ENCODE measurements at regions not wholly inside any gene's neighbourhood (a gene's known extent, or its start where the extent isn't known, plus 50 kb on each side); places are given as distances from the start of the nearest gene placed in this dataset.
"Not testable (repeated sequence)": the region's sequence is repeated elsewhere in the genome, so short reads cannot be mapped to it uniquely, and the experiment has no call there.

DNA sequence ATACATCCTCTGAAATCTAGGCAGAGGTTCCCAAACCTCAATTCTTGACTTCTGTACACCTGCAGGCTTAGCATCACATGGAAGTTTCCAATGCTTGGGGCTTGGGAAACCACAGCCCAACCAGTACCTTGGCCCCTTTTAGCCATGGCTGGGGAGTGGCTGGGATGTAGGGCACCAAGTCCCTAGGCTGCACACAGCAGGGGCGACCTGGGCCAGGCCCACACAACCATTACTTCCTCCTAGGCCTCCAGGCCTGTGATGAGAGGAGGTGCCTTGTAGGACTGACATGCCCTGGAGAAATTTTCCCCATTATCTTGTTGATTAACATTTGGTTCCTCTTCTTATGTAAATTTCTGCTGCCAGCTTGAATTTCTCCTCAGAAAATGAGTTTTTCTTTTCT, 1387.4 kb downstream of the FSCB start:
- no peak for DNase-seq (ENCODE audit: low read depth in 2 of 3, low spot score in 1 of 3)

DNA sequence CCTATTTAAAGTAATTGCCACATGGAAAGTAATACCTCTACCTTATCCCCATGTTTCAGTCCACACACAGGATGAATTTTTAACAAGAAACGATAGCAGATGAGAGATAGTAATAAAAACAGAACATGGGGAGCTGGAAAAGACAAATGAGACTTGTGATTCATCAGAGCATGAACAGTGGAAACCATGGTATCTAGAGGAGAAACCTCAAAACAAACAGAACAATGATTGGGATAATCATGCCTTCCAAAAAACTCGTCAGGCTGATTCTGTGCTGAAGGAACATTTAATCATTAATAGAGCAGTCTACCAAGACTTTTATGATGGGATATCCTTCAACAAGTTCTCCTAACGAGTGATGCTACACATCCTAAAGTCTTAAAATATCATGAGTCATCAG, 1390.7 kb downstream of the FSCB start:
- DNase-seq (ENCODE audit: low read depth in 2 of 3, low spot score in 1 of 3), result no peak

DNA sequence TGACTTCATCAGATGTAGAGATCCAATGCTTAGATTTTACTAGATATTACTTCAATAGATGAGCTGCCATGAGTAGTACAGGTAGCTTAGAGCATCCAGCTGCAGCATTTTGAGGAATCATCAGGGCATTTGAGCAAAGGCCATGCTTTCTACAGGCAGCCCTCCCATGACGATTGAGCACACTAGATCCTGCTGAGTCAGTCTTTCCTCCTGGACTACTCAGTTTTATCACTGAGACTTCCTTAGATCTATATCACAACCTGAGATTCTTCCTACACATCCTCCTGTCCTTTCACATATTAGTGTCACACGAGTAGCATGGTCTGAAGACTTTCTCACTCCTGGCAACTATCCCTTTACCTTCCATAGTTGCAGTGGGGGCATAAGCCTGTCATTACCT, 1401.8 kb downstream of the FSCB start:
- DNase-seq (ENCODE audit: low read depth in 2 of 3, low spot score in 1 of 3), result no peak

DNA sequence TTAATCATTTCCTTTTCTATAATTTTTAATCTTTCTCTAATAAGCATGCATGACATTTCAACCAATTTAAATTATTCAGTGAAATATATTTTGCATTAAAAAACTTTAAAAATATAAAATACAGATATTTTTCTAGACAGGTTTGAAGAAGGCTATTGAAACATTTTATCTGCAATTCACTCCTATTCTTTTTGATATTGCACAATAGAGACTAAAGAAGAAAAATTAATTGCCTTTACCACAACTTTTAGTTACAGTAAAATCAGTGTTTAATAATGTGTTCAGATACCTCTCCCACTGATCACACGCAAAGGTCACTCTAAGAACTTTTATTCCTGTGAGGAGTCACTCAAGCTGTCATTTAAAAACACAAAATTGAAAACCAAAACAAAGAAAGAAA, 1416.7 kb downstream of the FSCB start:
- DNase-seq (ENCODE audit: low read depth in 2 of 3, low spot score in 1 of 3), result no peak

DNA sequence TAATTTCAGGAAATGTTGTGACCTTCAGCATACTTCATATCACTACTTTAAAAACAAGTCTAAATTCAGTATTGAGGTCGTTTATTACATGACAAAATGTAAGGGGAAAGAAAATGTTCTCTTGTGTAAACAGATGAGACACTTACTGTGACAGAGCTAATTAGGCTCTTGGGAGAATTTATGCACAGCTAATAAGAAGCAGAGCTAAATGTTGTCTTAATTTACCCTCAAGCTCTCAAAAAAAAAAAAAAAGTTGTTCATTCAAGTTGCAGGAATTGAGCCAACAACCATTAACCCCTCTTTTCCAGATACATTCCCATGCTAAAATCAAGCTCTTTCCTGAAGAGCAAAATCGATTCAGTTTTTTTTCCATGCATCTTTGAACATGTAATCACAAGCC, 1419.4 kb downstream of the FSCB start:
- no peak for DNase-seq (ENCODE audit: low read depth in 2 of 3, low spot score in 1 of 3)

DNA sequence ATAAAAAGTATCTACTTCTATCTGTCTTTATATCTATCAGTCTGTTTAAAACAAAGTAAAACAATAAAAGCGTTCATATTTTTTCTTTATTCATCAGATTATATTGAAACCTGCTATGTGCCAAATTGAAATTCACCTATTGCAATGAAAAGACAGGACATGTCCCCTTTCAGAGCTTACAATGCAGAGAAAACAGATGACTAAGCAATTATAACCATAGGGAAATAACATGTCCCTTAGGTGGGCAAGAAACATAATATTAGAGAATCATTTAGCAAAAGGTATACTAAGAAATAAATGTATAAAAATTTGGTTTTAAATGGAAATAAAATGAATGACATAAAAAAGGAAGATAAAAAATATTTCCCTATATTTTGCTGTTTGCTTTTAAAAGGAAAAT, 1421.3 kb downstream of the FSCB start:
- no peak for DNase-seq (ENCODE audit: low read depth in 2 of 3, low spot score in 1 of 3)

DNA sequence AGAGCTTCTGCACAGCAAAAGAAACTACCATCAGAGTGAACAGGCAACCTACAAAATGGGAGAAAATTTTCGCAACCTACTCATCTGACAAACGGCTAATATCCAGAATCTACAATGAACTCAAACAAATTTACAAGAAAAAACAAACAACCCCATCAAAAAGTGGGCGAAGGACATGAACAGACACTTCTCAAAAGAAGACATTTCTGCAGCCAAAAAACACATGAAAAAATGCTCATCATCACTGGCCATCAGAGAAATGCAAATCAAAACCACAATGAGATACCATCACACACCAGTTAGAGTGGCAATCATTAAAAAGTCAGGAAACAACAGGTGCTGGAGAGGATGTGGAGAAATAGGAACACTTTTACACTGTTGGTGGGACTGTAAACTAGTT, 1439.7 kb downstream of the FSCB start:
- not testable (repeated sequence) for DNase-seq (ENCODE audit: low read depth in 2 of 3, low spot score in 1 of 3)

DNA sequence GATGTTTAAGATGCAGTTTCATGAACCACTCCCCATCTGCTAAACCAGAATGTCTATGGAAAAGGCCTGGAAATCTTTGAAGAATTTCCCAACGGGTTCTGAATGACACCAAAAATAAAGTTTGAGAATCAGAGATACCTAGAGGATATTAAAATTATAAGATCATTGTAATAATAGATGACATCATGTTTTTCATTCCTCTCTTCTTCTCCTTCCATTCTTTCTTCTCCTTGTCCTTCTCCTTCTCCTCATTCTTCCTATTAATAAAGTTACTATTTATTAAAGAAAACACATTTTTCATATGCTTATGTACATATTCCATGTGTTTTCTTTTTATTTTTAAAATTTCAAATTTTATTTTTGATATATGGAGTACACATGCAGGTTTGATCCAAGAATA, 1449.4 kb downstream of the LRFN5 start:
- no peak for DNase-seq (ENCODE audit: low read depth in 2 of 3, low spot score in 1 of 3)

DNA sequence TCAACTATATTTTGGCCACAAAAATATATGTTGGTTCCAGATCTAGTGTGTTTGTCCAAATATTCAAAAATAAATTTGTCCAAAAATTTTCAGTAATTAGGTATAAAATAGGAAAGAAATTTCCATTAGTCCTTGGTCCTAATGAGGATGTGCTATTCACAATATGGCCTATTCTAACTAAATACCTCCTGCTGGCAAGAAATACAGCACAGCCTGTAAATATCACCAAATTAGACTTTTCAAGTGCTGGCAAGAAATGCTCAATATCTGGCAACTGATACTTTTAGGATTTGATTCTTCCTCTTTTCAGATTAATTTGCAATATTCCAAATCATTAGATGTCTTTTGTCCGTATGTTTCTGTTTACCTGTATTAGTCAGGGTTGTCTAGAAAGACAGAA, 1446.2 kb downstream of the LRFN5 start:
- no peak for DNase-seq (ENCODE audit: low read depth in 2 of 3, low spot score in 1 of 3)

DNA sequence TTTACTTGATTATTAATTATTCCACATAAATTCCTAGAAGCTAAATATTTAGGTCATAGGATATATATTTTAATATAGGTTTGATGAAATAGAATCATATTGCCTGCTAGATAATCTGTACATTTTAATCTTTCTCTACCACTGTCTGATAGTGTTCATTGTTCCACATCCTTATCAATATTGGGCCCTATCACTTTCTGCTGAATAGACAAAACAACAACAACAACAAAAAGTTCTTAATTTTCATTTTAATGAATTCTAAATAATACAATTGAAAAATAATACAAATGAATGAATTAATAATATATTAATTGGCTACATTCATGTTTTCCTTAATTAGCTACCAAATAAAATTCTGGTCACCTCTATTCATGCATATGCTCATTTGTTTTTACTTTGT, 1437.2 kb downstream of the LRFN5 start:
- no peak for DNase-seq (ENCODE audit: low read depth in 2 of 3, low spot score in 1 of 3)

DNA sequence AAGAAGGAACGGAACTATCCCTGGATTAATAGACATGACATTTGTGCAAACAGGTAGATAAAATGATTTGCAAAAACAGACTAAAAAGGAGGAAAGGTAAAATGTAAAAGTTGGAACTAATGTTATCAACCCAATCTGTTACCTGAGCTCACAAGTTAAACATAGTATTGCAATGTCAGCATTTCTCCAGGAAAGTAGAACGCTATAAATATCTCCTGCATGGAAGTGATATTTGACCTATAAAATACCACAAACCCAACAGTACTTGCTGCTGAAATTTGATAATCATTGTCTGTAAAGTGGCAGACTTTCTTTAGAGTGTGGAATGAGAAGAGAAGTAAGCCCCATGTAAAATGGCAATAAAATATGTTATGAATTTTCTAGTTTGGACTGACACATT, 1435.7 kb downstream of the LRFN5 start:
- DNase-seq (ENCODE audit: low read depth in 2 of 3, low spot score in 1 of 3), result no peak

DNA sequence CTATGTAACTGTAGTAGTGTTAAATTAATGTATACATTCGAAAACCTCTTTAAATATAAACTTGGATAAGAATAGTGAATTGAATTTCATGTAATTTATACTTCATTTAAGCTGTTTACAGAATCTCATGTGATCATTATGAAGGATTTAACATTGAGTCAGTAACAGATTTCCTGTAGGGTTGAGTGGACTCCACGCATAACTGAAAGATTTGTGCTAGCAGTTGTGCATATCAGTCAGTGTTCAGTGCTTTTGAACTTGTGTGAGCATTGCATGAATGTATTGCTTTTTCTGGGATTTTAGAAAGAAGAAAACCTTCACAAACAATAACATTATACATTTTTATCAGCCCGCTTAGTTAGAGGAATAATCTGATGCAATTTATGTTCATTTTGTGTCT, 1435.3 kb downstream of the LRFN5 start:
- no peak for DNase-seq (ENCODE audit: low read depth in 2 of 3, low spot score in 1 of 3)

DNA sequence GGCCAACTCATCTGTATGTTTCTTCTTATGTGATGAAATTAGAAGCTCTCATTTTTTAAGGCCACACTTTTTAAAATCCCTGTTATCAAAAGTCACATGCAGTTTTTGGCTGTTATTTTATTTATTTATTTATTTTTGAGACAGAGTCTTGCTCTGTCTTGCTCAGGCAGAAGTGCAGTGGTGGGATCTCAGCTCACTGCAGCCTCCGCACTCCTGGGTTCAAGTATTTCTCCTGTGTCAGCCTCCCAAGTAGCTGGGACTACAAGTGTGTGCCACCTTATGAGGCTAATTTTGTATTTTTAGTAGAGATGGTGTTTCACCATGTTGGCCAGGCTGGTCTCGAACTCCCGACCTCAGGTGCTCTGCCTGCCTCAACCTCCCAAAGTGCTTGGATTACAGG, 1434.5 kb downstream of the LRFN5 start:
- DNase-seq (ENCODE audit: low read depth in 2 of 3, low spot score in 1 of 3), result no peak

DNA sequence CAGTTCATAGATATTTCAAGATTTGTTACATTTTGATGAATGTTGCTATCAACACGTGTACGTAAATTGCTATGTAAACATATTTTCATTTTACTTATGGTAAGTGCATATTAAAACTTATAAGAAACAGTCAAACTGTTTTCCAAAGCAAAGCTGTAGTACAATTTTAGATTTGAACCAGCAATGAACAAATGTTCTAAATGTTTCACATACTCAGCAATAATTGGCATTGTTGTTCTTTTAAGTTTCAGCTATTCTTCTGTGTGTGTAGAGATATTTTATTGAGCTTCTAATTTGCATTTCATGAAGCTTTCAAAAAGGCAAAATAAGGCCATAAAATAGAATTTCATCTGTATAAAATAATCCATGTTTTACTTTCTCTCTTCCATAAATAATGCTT, 1433.2 kb downstream of the LRFN5 start:
- DNase-seq (ENCODE audit: low read depth in 2 of 3, low spot score in 1 of 3), result no peak

DNA sequence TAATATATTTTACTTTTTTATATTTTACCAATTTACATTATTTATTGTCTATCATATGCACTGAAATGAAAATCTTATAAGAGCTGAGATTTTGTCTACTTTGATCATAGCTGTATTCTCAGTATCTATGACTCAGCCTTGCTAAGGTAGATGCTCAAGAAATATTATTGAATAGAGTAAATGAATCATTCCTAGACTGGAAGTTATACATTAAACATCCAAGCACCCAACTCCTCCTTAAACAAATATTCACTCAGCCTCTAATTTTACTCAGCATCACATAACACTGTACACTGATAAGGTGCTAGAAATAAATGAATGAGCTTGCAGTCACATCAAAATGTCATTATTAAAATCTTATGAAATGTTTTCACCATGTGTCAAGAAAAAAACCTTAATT, 1424.9 kb downstream of the LRFN5 start:
- no peak for DNase-seq (ENCODE audit: low read depth in 2 of 3, low spot score in 1 of 3)

DNA sequence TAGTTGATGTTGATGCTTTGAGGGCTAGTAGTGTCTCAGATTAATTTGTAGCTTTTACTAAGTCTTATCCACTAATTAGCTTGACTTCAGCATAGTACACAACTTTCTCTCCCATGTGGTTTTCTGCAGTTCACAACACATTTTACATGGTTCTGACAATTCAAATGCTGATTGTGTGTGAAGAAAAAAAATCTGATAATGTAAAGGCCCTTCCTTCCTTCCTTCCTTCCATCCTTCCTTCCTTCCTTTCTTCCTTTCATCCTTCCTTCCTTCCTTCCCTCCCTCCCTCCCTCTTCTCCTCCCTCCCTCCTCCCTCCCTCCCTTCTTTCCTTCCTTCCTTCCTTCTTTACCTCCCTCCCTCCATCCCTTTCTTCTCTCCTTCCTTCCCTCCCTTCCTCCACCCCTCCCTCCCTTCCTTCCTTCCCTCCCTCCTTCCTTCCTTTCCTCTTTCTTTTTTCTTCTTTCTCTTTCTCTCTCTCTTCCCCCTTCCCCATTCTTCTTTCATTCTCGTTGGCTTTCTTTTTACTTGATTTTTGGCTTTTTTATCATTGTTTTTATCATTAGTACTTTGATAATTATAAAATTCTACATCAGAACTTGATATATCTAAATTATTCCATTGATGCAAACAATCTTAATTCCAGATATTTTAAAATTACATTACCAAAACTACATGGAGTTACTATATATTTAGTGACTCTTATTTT, 1415.6 kb downstream of the LRFN5 start:
- DNase-seq (ENCODE audit: low read depth in 2 of 3, low spot score in 1 of 3), result no peak

DNA sequence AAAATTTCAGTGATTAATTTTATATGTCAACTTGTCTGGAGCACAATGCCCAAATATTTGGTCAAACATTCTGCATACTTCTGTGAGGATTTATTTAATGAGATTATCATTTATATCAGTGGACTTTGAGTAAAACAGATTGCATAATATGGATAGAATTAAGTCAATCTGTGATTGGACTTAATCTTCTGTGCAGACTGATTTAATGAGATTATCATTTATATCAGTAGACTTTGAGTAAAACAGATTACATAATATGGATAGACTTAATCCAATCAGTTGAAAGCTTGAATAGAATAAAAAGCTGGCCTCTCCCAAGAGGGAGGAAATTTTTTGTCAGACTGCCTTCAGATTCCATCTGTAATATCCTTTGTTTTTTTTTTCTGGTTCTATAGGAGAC, 1413.2 kb downstream of the LRFN5 start:
- DNase-seq (ENCODE audit: low read depth in 2 of 3, low spot score in 1 of 3), result no peak

DNA sequence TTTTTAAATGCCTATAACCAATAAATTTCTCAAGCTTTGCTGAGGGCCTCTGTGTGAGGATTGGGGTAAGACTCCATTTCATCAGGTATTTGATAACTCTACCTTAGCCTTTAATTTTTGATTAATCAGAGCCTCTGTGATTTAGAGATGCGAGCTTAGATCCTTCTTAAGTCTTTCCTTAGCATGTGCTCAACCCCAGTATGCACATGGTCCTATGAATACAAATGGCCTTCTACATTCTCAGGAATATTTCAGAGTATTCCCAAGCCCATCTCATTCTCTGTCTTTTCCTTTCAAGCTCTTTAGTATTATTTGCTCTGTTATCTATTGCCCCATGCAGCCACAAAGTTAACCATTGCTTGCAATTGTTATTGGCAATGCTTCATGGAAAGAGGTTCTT, 1407.7 kb downstream of the LRFN5 start:
- no peak for DNase-seq (ENCODE audit: low read depth in 2 of 3, low spot score in 1 of 3)

DNA sequence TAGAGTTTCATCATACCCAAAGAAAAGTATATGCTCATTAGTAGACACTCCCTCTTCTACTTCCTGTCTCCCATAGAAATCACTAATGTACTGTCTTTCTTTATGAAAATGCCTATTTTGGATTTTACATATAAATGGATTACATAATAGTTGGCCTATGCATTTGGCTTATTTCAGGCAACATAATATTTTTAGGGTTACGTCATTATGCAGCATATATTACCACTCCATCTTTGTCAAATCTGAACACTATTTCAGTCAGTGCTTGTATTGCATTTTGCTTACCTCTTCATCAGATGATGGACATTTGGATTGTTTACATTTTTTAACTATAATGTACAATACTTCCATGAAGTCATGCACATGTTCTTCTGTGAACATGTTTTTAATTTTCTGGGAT, 1406.1 kb downstream of the LRFN5 start:
- no peak for DNase-seq (ENCODE audit: low read depth in 2 of 3, low spot score in 1 of 3)

DNA sequence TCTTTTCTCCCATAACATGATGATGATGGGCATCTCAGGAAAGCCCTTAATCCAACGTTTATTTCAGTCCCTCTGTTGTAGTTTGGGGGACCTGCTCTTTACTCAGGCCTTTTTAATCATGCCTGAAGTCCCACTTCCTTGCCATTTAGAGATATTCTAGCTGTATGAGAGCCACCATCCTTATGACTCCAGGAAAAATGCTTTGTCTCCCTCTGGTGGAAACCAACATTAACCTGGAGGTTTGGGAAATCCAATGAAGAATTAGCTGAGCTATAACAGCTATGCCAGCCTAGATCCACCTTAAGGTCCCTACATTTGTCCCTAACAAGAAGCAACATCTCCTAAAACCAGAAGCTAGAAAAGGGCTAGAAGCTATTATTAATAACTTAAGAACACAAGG, 1399.1 kb downstream of the LRFN5 start:
- DNase-seq (ENCODE audit: low read depth in 2 of 3, low spot score in 1 of 3), result no peak

DNA sequence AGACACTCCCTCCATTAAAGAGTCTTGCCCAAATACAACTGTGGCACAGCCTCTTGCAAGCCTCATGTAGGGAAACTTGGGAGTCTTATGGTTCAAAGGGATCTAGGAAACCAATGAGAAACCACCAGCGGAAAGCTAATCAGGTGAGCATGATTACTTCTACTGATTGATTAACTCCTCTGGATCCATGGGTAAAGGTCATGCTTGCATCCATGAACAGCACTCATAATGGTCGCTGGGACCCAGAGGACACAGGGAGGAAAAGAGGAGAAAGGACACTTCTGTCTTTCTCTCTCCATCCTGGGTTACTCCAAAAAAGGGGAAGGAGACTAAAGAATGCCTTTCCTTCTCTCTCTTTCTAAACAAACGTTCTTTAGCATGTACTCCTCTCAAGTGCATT, 1397.2 kb downstream of the LRFN5 start:
- no peak for DNase-seq (ENCODE audit: low read depth in 2 of 3, low spot score in 1 of 3)

DNA sequence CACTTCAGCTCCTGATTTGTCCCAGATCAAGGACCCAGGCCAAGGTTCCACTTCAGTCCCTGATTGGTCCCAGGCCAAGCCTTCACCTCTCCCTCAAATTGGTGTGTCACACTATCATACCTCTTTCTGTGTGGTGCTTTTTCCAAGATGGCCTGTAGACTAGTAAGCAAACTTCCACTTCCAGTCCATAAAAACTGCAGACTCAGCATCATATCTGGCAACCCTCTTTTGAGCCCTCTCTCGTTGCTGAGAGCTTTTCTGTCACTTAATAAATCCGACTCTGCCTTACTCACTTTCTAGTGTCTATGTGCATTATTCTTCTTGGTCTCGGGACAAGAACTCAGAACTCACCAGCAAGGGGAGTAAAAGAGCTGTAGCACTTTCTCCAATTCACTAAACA, 1395.1 kb downstream of the LRFN5 start:
- DNase-seq (ENCODE audit: low read depth in 2 of 3, low spot score in 1 of 3), result no peak

DNA sequence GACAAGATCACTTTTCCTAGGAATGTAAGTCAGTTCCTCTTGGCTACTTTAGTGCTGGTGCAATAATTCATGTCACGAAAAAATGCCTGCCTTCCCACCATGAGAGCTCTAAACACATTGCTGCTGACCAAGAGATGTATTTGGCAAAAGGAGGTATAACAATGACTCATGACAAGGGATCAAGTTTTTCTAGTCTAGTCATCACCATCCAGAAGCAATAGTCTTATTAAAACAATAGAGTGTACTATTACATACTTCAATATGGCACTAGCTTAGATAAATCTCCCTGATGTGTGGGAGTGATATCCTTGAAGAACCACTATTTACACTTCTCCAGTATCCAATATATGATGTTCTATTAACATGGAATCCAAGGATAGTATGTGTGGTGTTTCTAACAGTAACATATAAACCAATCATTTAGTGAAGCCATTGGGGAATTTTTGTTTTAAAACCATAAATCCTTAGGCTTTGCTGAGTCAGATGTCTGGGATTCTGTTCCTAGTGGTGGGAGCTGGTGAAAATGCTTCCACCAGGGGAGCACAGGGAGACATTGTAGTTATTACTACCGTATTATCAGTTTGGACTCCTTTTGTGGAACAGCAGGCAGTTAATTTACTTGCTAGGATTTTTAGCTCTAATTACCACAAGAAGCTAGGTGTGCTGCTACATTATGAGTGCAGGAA, 1387.5 kb downstream of the LRFN5 start:
- DNase-seq (ENCODE audit: low read depth in 2 of 3, low spot score in 1 of 3), result no peak

All from stimulated activated CD4-positive, alpha-beta T cell treated with anti-CD3 and anti-CD28 coated beads, Interleukin-12 subunit alpha, Interleukin-12 subunit beta, amount 100 ng/mL, for 48 hours (primary cell).